Body of pancreas (tissue), 4 donors: ENCODE measurements at regions not wholly inside any gene's neighbourhood (a gene's known extent, or its start where the extent isn't known, plus 50 kb on each side); places are given as distances from the start of the nearest gene placed in this dataset.
"Not testable (repeated sequence)": the region's sequence is repeated elsewhere in the genome, so short reads cannot be mapped to it uniquely, and the experiment has no call there.

Source experiments
- ATAC-seq: fragments of 150-250 bp; one replicate; pipeline ENCODE4 v1.9.1; 2016
- DNase-seq, 4 donors: peaks; one replicate each; pipeline ENCODE4 v3.0.0-alpha.2; 2019
- H3K27ac ChIP-seq, 4 donors: fragments of 200-600 bp; sonication (generic); 1 replicate in 3 of 4; 2 replicates in 1 of 4; pipeline versions ENCODE4 v1.5.1 to v1.6.1; 2016 to 2019; ENCODE audit warnings: mild to moderate bottlenecking in 1 of 4, mixed read lengths in 1 of 4, moderate library complexity in 1 of 4
- H3K27me3 ChIP-seq, 2 donors: fragments of 200-600 bp; sonication (generic); one replicate each; pipeline ENCODE4 v1.6.0; 2016; ENCODE audit warnings: mild to moderate bottlenecking in 1 of 2
- H3K36me3 ChIP-seq, 2 donors: fragments of 200-600 bp; sonication (generic); replicated peaks in 1 of 2; 2 replicates each; pipeline ENCODE4 v1.5.1; 2016; ENCODE audit warnings: low read depth in 2 of 2; ENCODE audit not compliant: insufficient read depth in 1 of 2
- H3K4me1 ChIP-seq: fragments of 200-600 bp; sonication (generic); one replicate; pipeline ENCODE4 v1.6.0; 2016
- H3K4me3 ChIP-seq, 2 donors: fragments of 200-600 bp; sonication (generic); 1 replicate in 1 of 2; 2 replicates in 1 of 2; pipeline ENCODE4 v1.5.1; 2016 to 2019
- H3K9me3 ChIP-seq, 3 donors: fragments of 200-600 bp; sonication (generic); 1 replicate in 2 of 3; 2 replicates in 1 of 3; pipeline ENCODE4 v1.5.1; 2016
- POLR2A ChIP-seq, 3 donors: fragments of 450-650 bp; IDR thresholded peaks; one replicate each; pipeline ENCODE4 v1.6.1; 2016; ENCODE audit warnings: antibody characterized with exemption in 3 of 3, mild to moderate bottlenecking in 2 of 3
- WGBS, 2 donors: methylation state at CpG; one replicate each; pipeline ENCODE4 v1.1.5; 2017; 5-methylcytosine and 5-hydroxymethylcytosine counted together
- intact Hi-C: fragments of 100-400 bp; cut with DNase I; formaldehyde crosslinking; loops from one replicate; pipeline ENCODE4 v1.15.1; 2023
- TF ChIP-seq, protein P1 (sequence below), 7 experiments: fragments of 450-650 bp in 4 of 7; fragments of 200-600 bp in 3 of 7; sonication (generic) in 3 of 7; IDR thresholded peaks; one replicate each; pipeline ENCODE4 v1.5.1; 2016 to 2019; ENCODE audit warnings: antibody characterized with exemption in 7 of 7

DNA sequence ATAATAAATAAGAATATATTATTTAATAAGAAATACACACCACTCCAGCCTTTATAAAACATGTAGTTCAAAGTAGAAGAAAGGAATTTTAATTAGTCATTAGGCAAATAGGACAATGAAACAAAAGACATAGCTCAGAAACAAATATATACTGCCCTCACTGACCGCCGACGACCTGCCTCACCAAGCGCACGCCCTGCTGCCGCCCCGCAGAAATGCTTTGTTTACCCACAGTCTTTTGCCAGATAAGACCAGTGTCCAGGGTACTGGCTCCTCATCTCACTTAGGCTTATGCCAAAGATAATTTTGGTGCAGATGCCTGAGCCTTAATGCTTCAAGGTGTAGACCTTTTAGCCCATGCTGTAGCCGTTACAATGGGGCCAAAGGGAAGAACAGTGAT lies 199.5 kb downstream of the HHIP start:
- H3K36me3 ChIP-seq: no peaks in the 10 kb centered on the region
- intact Hi-C loops: no loop called here

DNA sequence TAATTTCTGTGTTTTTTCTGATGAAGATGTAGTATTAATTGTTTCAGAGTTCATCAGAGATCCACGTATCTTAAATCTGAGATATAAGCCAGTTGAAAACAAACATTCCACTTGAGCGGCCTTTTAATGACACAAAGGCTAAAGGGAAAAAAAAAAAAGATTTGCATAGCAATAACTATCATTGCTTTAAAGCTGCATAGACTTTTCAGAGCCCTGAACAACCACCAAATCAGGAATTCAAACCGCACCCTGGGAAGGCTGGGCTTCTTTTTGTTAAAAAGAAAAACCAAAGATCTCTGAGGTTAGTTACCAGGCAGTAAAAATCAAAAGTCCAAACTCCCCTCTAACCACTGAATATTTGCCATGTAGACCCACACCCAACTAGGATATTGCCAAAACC lies 206.0 kb downstream of the HHIP start:
- ATAC-seq (no peak), DNase-seq (no peak)
- H3K4me3 ChIP-seq: no peak overlapping the region
- no peaks in the 10 kb centered on the region for H3K27me3 ChIP-seq
- intact Hi-C loops: no loop called here
- no peaks in the 10 kb centered on the region for H3K36me3 ChIP-seq
- WGBS, 2 donors: 66 to 80% methylated on average over 3 of the region's 3 CpGs
- H3K4me1 ChIP-seq: no peaks in the 10 kb centered on the region
- no peak overlapping the region for H3K27ac ChIP-seq
- TF ChIP-seq POLR2A (IDR thresholded peaks at IDR 0.05): no peak
- TF ChIP-seq, protein P1, sequence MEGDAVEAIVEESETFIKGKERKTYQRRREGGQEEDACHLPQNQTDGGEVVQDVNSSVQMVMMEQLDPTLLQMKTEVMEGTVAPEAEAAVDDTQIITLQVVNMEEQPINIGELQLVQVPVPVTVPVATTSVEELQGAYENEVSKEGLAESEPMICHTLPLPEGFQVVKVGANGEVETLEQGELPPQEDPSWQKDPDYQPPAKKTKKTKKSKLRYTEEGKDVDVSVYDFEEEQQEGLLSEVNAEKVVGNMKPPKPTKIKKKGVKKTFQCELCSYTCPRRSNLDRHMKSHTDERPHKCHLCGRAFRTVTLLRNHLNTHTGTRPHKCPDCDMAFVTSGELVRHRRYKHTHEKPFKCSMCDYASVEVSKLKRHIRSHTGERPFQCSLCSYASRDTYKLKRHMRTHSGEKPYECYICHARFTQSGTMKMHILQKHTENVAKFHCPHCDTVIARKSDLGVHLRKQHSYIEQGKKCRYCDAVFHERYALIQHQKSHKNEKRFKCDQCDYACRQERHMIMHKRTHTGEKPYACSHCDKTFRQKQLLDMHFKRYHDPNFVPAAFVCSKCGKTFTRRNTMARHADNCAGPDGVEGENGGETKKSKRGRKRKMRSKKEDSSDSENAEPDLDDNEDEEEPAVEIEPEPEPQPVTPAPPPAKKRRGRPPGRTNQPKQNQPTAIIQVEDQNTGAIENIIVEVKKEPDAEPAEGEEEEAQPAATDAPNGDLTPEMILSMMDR (IDR thresholded peaks at IDR 0.05): no peak
- H3K9me3 ChIP-seq: no peaks in the 10 kb centered on the region

More for the DNA sequence above, 199.5 kb downstream of the HHIP start:
- WGBS, 2 donors: 46 to 54% methylated on average over 8 of the region's 8 CpGs
- ATAC-seq (no peak), DNase-seq (no peak)
- no peaks in the 10 kb centered on the region for H3K27me3 ChIP-seq
- no peaks in the 10 kb centered on the region for H3K9me3 ChIP-seq
- no peak overlapping the region for H3K27ac ChIP-seq
- H3K4me3 ChIP-seq: no peak overlapping the region
- no peaks in the 10 kb centered on the region for H3K4me1 ChIP-seq
- TF ChIP-seq, protein P1 (IDR thresholded peaks at IDR 0.05): no peak
- no peak for TF ChIP-seq POLR2A (IDR thresholded peaks at IDR 0.05)

DNA sequence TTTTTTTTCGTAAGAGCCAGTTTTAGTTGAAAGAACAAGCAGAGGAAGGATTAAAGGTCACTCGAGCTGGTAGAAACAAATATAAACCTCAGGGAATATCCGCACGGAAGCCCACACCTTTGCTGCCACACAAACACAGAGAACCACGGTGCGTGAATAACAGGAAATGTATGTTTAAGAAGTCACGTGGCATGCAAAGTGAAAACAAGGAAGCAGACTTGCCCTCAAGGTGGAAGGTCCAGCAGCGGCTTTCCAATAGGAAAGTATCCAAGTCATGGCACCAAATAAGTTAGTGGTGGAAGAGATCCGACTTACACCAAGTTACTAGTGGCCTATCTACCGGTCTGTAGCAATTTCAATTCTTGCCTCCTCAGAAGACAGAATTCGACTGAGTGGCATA lies 215.5 kb downstream of the HHIP start:
- intact Hi-C loops: no loop called here
- 71 to 78% methylated on average over 11 of the region's 11 CpGs for WGBS, 2 donors
- H3K27ac ChIP-seq: no peak overlapping the region
- no peak for ATAC-seq
- H3K27me3 ChIP-seq: no peaks in the 10 kb centered on the region
- H3K9me3 ChIP-seq: peaks cover 0 to 5% (median 0%) of the 10 kb centered on the region in 3 donors
- H3K4me3 ChIP-seq: no peak overlapping the region
- no peaks in the 10 kb centered on the region for H3K36me3 ChIP-seq
- no peak for TF ChIP-seq POLR2A (IDR thresholded peaks at IDR 0.05)
- TF ChIP-seq, protein P1 (IDR thresholded peaks at IDR 0.05): no peak
- DNase-seq: no peak
- H3K4me1 ChIP-seq: no peaks in the 10 kb centered on the region

DNA sequence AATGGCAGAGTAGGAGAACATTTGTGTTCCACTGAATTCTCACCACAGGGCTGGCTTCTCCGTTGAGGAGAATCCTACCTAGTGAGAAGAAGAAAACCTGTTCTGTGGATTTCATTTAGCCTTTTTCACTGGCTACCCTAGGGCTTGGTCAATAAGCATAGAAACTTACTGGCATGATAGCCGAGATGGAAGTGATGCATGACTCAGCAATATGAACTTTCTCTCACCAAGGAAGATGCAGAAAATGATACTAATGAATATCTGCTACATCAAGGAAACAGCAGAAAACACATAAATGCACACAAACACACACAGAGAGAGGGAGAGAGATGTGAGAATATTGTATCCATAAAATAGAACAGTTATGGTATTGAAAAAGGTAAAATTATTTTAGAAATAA lies 216.3 kb downstream of the HHIP start:
- ATAC-seq: no peak
- Histone ChIP-seq H3K9me3 (peaks cover 0 to 5% (median 0%) of the 10 kb centered on the region in 3 donors), H3K36me3 (no peaks in the 10 kb centered on the region), H3K27me3 (no peaks in the 10 kb centered on the region), H3K27ac (no peak overlapping the region), H3K4me1 (no peaks in the 10 kb centered on the region), H3K4me3 (no peak overlapping the region)
- 61 to 70% methylated on average over 2 of the region's 2 CpGs for WGBS, 2 donors
- DNase-seq: no peak
- intact Hi-C loops: no loop called here
- TF ChIP-seq, protein P1 (IDR thresholded peaks at IDR 0.05): no peak

DNA sequence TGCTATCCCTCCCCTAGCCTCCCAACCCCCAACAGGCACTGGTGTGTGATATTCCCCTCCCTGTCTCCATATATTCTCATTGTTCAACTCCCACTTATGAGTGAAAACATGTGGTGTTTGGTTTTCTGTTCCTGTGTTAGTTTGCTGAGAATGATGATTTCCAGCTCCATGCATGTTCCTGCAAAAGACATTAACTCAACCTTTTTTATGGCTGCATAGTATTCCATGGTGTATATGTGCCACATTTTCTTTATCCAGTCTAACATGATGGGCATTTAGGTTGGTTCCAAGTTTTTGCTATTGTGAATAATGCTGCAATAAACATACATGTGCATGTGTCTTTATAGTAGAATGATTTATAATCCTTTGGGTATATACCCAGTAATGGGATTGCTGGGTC lies 218.9 kb downstream of the HHIP start:
- H3K36me3 ChIP-seq, intact Hi-C loops: not testable (repeated sequence)

More for the DNA sequence above, 218.9 kb downstream of the HHIP start:
- H3K27ac ChIP-seq, H3K4me3 ChIP-seq, H3K27me3 ChIP-seq, H3K9me3 ChIP-seq, ATAC-seq, H3K4me1 ChIP-seq, DNase-seq: not testable (repeated sequence)
